Central memory CD8-positive, alpha-beta T cell (primary cell): ENCODE measurements at regions not wholly inside any gene's neighbourhood (a gene's known extent, or its start where the extent isn't known, plus 50 kb on each side); places are given as distances from the start of the nearest gene placed in this dataset.

ENCODE experiments used
- ATAC-seq: fragments of 150-1000 bp; cut with Tn5 transposase; replicated peaks from 2 replicates; pipeline ENCODE4 v1.10.0; 2022; ENCODE audit warnings: mild to moderate bottlenecking, moderate FRiP score, moderate number of reproducible peaks; ENCODE audit not compliant: poor library complexity, severe bottlenecking; ENCODE audit errors: extremely low read depth
- DNase-seq, 2 donors: peaks; one replicate each; pipeline ENCODE4 v3.0.0; 2021; ENCODE audit warnings: low spot score in 2 of 2
- H3K27ac Mint-ChIP-seq: one replicate; pipeline ENCODE4 v1.8.0; 2022; ENCODE audit warnings: low read depth, mild to moderate bottlenecking, moderate library complexity, mixed read lengths
- H3K27me3 Mint-ChIP-seq: one replicate; pipeline ENCODE4 v1.8.0; 2022; ENCODE audit warnings: mixed read lengths
- H3K36me3 Mint-ChIP-seq: one replicate; pipeline ENCODE4 v1.8.0; 2022; ENCODE audit warnings: mild to moderate bottlenecking, moderate library complexity, mixed read lengths; ENCODE audit not compliant: insufficient read depth
- H3K4me1 Mint-ChIP-seq: one replicate; pipeline ENCODE4 v1.8.0; 2022; ENCODE audit warnings: mixed read lengths
- H3K4me3 Mint-ChIP-seq: one replicate; pipeline ENCODE4 v1.8.0; 2022; ENCODE audit warnings: mild to moderate bottlenecking, moderate library complexity, mixed read lengths
- H3K9me3 Mint-ChIP-seq: one replicate; pipeline ENCODE4 v1.8.0; 2022; ENCODE audit warnings: mixed read lengths

- Mint-ChIP-seq H3K27ac (no peak overlapping the region), H3K36me3 (no peaks in the 10 kb centered on the region), H3K4me1 (no peaks in the 10 kb centered on the region), H3K27me3 (no peaks in the 10 kb centered on the region), H3K4me3 (no peak overlapping the region), H3K9me3 (peaks cover 19% of the 10 kb centered on the region)
- DNase-seq = no peak
- ATAC-seq = no peak
Measured at GRCh38 chr10:65846949-65847348, 1078.9 kb upstream of the LRRTM3 start.

DNA sequence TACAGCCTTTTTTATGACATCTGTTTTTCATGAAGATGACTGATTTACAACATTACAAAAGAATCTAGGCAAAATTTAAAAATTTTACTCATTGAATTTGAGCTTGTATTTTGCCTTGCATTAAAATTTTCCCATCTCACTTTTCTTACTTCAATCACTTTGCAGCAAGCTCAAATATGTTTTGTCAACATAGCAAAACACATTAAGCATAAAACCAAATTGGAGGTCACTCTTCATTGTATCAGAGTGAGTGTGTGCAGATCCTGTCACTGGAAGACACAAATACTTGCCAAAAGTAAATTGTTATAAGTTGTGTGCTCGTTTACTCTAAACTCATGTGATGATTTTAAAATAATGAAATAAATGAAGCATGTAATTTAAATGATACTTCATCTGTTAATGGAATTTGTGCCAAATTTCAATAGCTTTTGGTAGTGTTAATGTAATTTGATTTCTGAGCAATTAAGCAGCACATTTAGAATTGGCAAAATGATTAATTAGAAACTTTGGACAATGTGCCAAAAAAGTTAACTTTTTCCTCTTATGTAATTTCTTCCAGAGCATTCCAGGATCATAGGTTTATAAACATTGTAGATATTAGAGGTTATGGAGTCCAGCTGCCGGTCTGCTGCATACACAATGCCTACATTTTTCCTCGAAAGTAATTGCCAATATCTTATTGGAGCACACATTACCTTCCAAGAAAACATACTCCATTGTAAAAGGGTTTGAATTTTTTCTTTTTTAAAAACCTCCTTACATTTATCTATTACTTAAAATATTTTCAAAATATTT is 1078.2 kb upstream of the LRRTM3 start:
- no peak overlapping the region for H3K27ac Mint-ChIP-seq
- no peaks in the 10 kb centered on the region for H3K4me1 Mint-ChIP-seq
- no peak overlapping the region for H3K4me3 Mint-ChIP-seq
- no peak for DNase-seq
- peaks cover 20% of the 10 kb centered on the region for H3K9me3 Mint-ChIP-seq
- no peak for ATAC-seq
- no peaks in the 10 kb centered on the region for H3K27me3 Mint-ChIP-seq
- no peaks in the 10 kb centered on the region for H3K36me3 Mint-ChIP-seq

- H3K36me3 Mint-ChIP-seq = no peaks in the 10 kb centered on the region
- no peak for ATAC-seq
- no peak overlapping the region for H3K27ac Mint-ChIP-seq
- H3K9me3 Mint-ChIP-seq = peaks cover 28% of the 10 kb centered on the region
- H3K4me1 Mint-ChIP-seq = no peaks in the 10 kb centered on the region
- no peaks in the 10 kb centered on the region for H3K27me3 Mint-ChIP-seq
- no peak for DNase-seq
- no peak overlapping the region for H3K4me3 Mint-ChIP-seq
Measured at GRCh38 chr10:65858841-65859240, 1067.0 kb upstream of the LRRTM3 start.

- Mint-ChIP-seq H3K4me1 (no peaks in the 10 kb centered on the region), H3K27me3 (no peaks in the 10 kb centered on the region), H3K4me3 (no peak overlapping the region), H3K9me3 (peaks cover 36% of the 10 kb centered on the region), H3K36me3 (no peaks in the 10 kb centered on the region), H3K27ac (no peak overlapping the region)
- ATAC-seq (no peak), DNase-seq (no peak)
Measured at GRCh38 chr10:65861249-65861648, 1064.6 kb upstream of the LRRTM3 start.
